A673 (cell line): ENCODE measurements at regions not wholly inside any gene's neighbourhood (a gene's known extent, or its start where the extent isn't known, plus 50 kb on each side); places are given as distances from the start of the nearest gene placed in this dataset.

Experiments
- EZH2 ChIP-seq: fragments of 200-600 bp; sonication (generic); IDR thresholded peaks from 2 replicates; pipeline ENCODE4 v1.6.1; 2017; ENCODE audit warnings: borderline replicate concordance, low read depth, mild to moderate bottlenecking, mixed read lengths, antibody characterized with exemption, low read length; ENCODE audit not compliant: poor library complexity, severe bottlenecking
- TF ChIP-seq, protein P1 (sequence below): fragments of 300-800, 200-600 bp; sonication (generic); conservative IDR thresholded peaks from 2 replicates; pipeline ENCODE4 v1.5.1; 2017; ENCODE audit warnings: low read depth, mild to moderate bottlenecking, antibody characterized with exemption, low read length, moderate library complexity, mixed read lengths

DNA sequence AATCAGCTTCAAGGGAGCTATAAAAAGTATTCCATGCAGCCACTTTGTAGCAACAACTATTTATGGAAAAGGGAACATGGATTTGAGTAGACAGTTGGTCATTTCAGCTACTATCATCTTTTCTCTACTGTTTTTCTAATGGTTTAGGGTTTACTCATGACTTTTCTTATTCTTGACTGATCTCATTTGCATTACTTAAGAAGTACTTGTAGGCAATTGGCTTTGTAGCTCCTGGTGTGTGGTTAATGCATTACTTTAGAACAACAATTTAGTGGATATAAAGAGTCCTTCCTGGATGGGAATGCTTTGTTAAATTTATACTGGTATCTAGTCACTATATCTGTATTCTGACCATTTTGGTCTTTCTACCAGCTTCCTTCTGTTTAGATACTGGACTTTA, 59.8 kb upstream of the NTRK2 start:
- TF ChIP-seq, protein P1, sequence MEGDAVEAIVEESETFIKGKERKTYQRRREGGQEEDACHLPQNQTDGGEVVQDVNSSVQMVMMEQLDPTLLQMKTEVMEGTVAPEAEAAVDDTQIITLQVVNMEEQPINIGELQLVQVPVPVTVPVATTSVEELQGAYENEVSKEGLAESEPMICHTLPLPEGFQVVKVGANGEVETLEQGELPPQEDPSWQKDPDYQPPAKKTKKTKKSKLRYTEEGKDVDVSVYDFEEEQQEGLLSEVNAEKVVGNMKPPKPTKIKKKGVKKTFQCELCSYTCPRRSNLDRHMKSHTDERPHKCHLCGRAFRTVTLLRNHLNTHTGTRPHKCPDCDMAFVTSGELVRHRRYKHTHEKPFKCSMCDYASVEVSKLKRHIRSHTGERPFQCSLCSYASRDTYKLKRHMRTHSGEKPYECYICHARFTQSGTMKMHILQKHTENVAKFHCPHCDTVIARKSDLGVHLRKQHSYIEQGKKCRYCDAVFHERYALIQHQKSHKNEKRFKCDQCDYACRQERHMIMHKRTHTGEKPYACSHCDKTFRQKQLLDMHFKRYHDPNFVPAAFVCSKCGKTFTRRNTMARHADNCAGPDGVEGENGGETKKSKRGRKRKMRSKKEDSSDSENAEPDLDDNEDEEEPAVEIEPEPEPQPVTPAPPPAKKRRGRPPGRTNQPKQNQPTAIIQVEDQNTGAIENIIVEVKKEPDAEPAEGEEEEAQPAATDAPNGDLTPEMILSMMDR = no peak
- TF ChIP-seq EZH2 = no peak
